PC-3 (cell line): ENCODE measurements at regions not wholly inside any gene's neighbourhood (a gene's known extent, or its start where the extent isn't known, plus 50 kb on each side); places are given as distances from the start of the nearest gene placed in this dataset.

ENCODE experiments used
- CTCF ChIP-seq: fragments of 300-600 bp; sonication (generic); conservative IDR thresholded peaks from 2 replicates; pipeline ENCODE4 v1.5.1; 2017; ENCODE audit warnings: antibody characterized with exemption, low read depth, mild to moderate bottlenecking, low read length
- EZH2 ChIP-seq: fragments of 300-600 bp; sonication (generic); IDR thresholded peaks from one replicate; pipeline ENCODE4 v1.6.1; 2017; ENCODE audit warnings: antibody characterized with exemption, mild to moderate bottlenecking, low read length; ENCODE audit not compliant: unreplicated experiment
- EZH2phosphoT487 ChIP-seq: fragments of 300-600 bp; sonication (generic); IDR thresholded peaks from 2 replicates; pipeline ENCODE4 v1.6.1; 2018; ENCODE audit warnings: mild to moderate bottlenecking, antibody characterized with exemption, low read length, borderline replicate concordance

DNA sequence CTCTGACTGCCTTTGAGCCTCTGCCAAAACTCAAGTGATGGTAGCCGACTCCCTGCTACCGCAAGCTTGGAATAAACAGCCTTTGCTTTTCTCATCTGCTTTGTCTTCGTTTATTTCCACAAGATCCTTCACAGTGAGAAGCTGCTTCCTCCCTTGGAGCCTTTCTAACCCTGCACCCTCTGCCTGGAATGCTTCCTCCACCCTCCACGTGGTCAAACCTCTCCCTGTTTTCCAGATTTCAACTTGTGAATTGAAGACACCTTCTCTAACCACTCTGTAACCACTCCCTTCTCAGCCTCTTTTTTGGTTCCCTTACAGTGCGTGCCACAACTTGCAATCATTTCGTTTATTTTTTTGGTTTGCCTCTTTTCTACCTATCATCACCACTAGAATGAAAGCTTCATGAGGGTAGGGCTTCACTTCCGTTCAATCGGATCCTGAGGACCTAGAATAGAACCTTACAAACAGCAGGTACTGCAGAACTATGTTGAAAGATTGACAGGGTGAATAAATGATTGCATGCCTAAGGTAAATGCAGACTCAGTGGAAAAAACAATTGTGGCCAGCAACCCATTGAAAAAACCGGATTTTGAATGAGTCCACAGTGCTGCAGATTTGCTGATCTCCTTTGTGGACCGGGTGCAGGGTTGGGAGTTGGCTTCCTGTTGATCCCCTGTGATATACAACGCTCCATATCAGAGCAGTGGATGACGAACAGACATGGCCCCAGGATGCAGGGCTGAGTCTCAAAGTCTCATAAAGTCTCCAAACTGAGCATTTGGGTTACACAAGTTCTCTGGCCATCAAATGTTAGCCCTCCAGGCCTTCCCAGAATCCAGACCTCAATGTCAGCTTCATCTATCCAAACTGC is 51.0 kb upstream of the HIVEP1 start:
- TF ChIP-seq CTCF, result no peak
- no peak for TF ChIP-seq EZH2phosphoT487
- TF ChIP-seq EZH2, result no peak
